ENCODE measurements at regions not wholly inside any gene's neighbourhood (a gene's known extent, or its start where the extent isn't known, plus 50 kb on each side); places are given as distances from the start of the nearest gene placed in this dataset.

DNA sequence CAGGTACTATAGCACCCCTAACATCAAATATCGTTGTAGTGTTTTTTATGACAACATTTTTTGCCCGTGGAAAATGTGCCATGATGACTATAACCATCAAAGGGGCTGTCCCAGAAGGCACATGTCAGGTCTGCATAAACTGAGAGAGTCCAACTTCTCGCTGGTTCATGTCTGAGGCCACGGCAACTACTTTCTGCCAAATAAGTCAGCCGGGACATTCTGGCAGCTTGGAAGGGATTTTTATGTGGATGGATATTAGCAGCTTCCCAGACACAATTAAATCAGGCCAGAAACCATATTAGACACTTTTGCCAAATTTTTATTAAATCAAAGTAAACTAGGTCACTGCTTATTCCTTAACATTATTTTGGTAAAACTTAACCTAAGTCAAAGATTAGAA is 477.4 kb upstream of the FZD8 start:
- Histone ChIP-seq H3K27ac (no peak overlapping the region), H3K9me3 (no peaks in the 10 kb centered on the region), H3K4me1 (no peaks in the 10 kb centered on the region), H3K27me3 (no peaks in the 10 kb centered on the region), H3K36me3 (no peaks in the 10 kb centered on the region), H3K4me3 (no peak overlapping the region)
- intact Hi-C loops (cut with DNase I) = no loop called here
- DNase-seq (no peak), ATAC-seq (no peak)
- TF ChIP-seq POLR2A (IDR thresholded peaks at IDR 0.05) = no peak
- TF ChIP-seq, protein P1, sequence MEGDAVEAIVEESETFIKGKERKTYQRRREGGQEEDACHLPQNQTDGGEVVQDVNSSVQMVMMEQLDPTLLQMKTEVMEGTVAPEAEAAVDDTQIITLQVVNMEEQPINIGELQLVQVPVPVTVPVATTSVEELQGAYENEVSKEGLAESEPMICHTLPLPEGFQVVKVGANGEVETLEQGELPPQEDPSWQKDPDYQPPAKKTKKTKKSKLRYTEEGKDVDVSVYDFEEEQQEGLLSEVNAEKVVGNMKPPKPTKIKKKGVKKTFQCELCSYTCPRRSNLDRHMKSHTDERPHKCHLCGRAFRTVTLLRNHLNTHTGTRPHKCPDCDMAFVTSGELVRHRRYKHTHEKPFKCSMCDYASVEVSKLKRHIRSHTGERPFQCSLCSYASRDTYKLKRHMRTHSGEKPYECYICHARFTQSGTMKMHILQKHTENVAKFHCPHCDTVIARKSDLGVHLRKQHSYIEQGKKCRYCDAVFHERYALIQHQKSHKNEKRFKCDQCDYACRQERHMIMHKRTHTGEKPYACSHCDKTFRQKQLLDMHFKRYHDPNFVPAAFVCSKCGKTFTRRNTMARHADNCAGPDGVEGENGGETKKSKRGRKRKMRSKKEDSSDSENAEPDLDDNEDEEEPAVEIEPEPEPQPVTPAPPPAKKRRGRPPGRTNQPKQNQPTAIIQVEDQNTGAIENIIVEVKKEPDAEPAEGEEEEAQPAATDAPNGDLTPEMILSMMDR (IDR thresholded peaks at IDR 0.05) = no peak
- 94% methylated on average over 4 of the region's 5 CpGs for WGBS (ENCODE audit: insufficient coverage, low coverage, low lambda C conversion rate, missing lambda C conversion rate)

DNA sequence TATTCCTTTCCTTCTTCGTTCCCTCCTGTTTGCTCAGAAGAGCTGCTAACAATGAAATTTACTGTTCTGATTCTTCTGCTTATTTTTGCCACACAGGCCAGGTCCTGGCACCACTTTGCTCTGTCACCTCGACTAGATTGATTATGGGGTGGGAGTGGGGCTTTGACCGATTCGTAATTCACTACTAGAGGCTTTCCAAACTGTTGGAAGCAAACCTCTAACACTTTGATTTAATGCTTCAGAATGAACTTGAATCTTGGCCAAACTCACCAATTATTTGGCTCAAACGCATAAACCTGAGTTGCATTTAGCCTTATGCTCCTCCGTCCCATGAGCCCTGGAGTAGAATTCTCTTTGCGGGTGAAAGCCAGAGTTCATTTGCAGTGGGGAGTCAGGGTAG is 476.2 kb upstream of the FZD8 start:
- Histone ChIP-seq H3K27ac (no peak overlapping the region), H3K9me3 (no peaks in the 10 kb centered on the region), H3K4me1 (no peaks in the 10 kb centered on the region), H3K27me3 (no peaks in the 10 kb centered on the region), H3K36me3 (no peaks in the 10 kb centered on the region), H3K4me3 (no peak overlapping the region)
- no peak for DNase-seq
- intact Hi-C loops (cut with DNase I) = no loop called here
- 56% methylated on average over 6 of the region's 7 CpGs for WGBS (ENCODE audit: insufficient coverage, low coverage, low lambda C conversion rate, missing lambda C conversion rate)
- TF ChIP-seq POLR2A (IDR thresholded peaks at IDR 0.05) = no peak
- TF ChIP-seq, protein P1 (IDR thresholded peaks at IDR 0.05) = no peak
- no peak for ATAC-seq

DNA sequence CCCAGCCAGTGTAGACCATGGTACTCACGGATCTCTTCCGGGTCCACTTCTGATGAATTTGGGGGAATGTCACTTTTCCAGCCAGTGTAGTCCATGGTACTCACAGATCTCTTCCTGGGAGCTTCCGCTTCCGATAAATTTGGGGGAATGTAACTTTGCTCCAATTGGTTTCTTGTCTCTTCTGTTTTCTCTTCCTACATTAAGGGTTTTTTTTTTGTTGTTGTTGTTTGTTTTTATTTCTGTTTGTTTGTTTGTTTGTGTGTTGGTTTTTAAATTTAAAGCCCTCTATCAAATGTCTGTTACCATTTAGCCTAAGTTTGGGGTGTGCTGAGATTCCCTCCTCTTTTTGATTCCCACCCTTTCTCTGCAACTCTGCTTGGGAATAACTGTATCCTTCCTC is 475.8 kb upstream of the FZD8 start:
- DNase-seq (no peak), ATAC-seq (no peak)
- Histone ChIP-seq H3K9me3 (no peaks in the 10 kb centered on the region), H3K4me3 (no peak overlapping the region), H3K4me1 (no peaks in the 10 kb centered on the region), H3K27ac (no peak overlapping the region), H3K27me3 (no peaks in the 10 kb centered on the region), H3K36me3 (no peaks in the 10 kb centered on the region)
- no peak for TF ChIP-seq POLR2A (IDR thresholded peaks at IDR 0.05)
- TF ChIP-seq, protein P1 (IDR thresholded peaks at IDR 0.05) = no peak
- intact Hi-C loops (cut with DNase I) = no loop called here
- WGBS (ENCODE audit: insufficient coverage, low coverage, low lambda C conversion rate, missing lambda C conversion rate) = 82% methylated on average over 4 of the region's 4 CpGs

DNA sequence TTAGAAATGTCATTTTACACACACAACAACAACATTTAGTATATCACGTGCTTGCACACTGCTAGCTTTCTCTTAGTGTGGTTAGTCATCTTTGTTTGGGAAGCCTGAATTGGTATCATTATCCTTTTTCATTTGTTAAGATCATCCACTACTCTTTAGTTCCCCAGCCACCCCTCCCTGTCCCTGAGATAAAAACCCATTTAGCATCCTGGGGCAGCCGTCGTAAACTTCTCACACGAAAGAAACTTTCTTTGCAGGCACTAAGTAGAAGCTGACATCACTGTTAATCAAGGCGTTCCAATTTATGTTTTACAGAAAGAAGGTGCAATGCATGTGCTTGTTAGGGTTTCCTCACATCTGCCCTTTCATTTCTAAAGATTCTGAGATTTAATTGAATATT is 475.1 kb upstream of the FZD8 start:
- intact Hi-C loops (cut with DNase I) = no loop called here
- DNase-seq = no peak
- no peak for ATAC-seq
- H3K9me3 ChIP-seq = no peaks in the 10 kb centered on the region
- H3K4me1 ChIP-seq = no peaks in the 10 kb centered on the region
- no peak overlapping the region for H3K4me3 ChIP-seq
- no peaks in the 10 kb centered on the region for H3K36me3 ChIP-seq
- no peaks in the 10 kb centered on the region for H3K27me3 ChIP-seq
- no peak for TF ChIP-seq POLR2A (IDR thresholded peaks at IDR 0.05)
- TF ChIP-seq, protein P1 (IDR thresholded peaks at IDR 0.05) = no peak
- WGBS (ENCODE audit: insufficient coverage, low coverage, low lambda C conversion rate, missing lambda C conversion rate) = 80% methylated on average over 5 of the region's 5 CpGs
- H3K27ac ChIP-seq = no peak overlapping the region

DNA sequence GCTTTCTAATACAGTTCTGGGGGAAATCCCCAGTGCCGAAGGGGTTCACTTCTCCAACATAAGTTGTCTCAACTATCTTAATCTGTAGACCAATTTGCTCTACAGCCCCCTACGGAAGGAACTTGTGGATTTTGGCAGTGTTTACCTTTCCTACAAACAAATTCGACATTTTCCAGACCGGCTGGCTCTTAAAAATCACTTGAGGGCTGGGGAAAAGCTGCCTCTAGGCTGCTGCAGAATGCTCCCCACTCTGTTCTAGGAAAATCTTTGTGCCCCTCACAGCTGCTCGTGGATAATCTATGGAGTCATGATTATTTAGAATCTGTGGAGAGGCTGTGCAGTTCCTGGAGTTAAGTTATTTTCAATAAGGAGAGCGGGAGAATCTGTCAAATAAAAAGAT is 474.6 kb upstream of the FZD8 start:
- DNase-seq = no peak
- no peaks in the 10 kb centered on the region for H3K9me3 ChIP-seq
- no peak overlapping the region for H3K27ac ChIP-seq
- H3K27me3 ChIP-seq = no peaks in the 10 kb centered on the region
- no peak for TF ChIP-seq POLR2A (IDR thresholded peaks at IDR 0.05)
- TF ChIP-seq, protein P1 (IDR thresholded peaks at IDR 0.05) = no peak
- no peaks in the 10 kb centered on the region for H3K36me3 ChIP-seq
- 47% methylated on average over 6 of the region's 6 CpGs for WGBS (ENCODE audit: insufficient coverage, low coverage, low lambda C conversion rate, missing lambda C conversion rate)
- ATAC-seq = no peak
- intact Hi-C loops (cut with DNase I) = no loop called here
- H3K4me1 ChIP-seq = no peaks in the 10 kb centered on the region
- no peak overlapping the region for H3K4me3 ChIP-seq

All from right lobe of liver (tissue), 6 donors.